Cerebellar cortex (tissue), 1 donor: ENCODE measurements at regions not wholly inside any gene's neighbourhood (a gene's known extent, or its start where the extent isn't known, plus 50 kb on each side); places are given as distances from the start of the nearest gene placed in this dataset.
"Not testable (repeated sequence)": the region's sequence is repeated elsewhere in the genome, so short reads cannot be mapped to it uniquely, and the experiment has no call there.

ENCODE experiments used
- DNase-seq: peaks from one replicate; pipeline ENCODE4 v3.0.0-alpha.2; 2015; ENCODE audit warnings: low spot score

DNA sequence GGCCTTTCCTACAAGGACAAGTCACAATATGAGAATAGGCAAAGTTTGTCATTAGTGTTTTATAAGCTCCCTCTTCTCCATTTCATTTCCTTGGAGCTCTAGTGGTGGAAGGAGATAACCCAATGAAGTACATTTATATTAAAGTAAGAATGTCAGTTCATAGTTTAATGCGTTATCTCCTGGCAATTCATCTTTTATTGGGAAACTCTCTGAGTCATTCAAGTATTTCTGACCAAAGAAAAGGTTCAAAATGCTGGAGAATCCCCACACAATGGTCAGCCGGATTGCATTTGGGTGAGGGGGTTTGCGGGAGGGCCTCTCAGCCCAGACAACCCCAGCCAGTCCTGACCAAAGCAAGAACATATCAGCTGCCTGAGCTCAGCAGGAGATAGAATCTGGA lies 321.5 kb upstream of the NRP1 start:
- no peak for DNase-seq

GRCh38 chr10:33655165-33655815 lies 320.8 kb upstream of the NRP1 start:
- DNase-seq: no peak

GRCh38 chr10:33653584-33654367 lies 319.3 kb upstream of the NRP1 start:
- no peak for DNase-seq

GRCh38 chr10:33652870-33653269 lies 318.4 kb upstream of the NRP1 start:
- DNase-seq: no peak

DNA sequence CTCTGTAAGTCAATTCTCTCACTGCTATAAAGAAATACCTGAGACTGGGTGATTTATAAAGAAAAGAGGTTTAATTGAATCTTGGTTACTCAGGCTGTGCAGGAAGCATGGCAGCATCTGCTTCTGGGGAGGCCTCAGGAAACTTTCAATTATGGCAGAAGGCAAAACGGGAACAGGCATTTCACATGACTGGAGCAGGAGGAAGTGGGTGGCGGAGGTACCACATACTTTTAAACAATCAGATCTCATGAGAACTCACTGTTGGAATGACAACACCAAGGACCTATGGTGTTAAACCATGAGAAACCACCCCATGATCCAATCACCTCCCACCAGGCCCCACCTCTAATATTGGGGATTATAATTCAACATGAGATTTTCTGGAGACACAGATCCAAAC lies 315.7 kb upstream of the NRP1 start:
- not testable (repeated sequence) for DNase-seq

DNA sequence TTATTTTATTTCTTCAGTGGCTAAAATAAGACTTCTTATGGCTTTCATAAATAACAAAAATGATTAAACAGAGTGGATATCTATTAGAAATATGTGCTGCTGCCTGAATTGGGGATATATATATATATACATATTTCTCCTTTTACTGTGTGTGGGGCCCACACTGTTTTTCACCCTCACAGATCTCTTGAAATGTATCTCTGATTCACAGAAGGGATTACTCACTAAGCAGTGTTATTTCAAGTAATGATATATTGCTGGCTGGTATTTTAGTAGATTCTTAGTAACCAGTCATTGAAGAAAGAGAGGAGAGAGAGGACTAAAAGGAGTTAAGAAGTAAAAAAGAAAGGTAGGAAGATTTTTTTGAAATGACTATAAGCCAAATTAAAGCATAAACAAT lies 308.6 kb upstream of the NRP1 start:
- DNase-seq: no peak

DNA sequence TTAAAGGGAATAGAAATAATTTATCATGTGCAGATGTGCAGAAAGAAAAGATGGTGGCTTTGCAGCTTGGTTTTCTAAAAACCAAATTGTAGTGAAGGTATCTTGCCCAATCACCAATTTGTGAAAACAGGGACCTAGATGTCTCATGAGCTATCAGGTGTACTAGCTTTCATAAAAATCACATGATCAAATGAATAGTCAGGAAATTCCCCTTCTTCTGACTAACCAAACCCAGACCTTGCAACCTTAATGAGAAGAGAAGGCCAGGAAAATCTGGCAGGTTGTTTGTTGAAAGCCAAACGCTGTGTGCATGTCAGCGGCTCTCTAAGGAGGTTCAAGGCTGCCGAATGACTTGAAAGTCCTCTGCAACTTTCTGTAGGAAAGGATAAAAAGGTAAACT lies 304.4 kb upstream of the NRP1 start:
- DNase-seq: no peak

- DNase-seq: no peak
These were observed 303.9 kb upstream of the NRP1 start for GRCh38 chr10:33638374-33638773.

GRCh38 chr10:33635967-33636515 lies 301.6 kb upstream of the NRP1 start:
- no peak for DNase-seq

- DNase-seq: no peak
These were observed 298.0 kb upstream of the NRP1 start for GRCh38 chr10:33632432-33632831.

- no peak for DNase-seq
These were observed 297.5 kb upstream of the NRP1 start for GRCh38 chr10:33631991-33632390.

DNA sequence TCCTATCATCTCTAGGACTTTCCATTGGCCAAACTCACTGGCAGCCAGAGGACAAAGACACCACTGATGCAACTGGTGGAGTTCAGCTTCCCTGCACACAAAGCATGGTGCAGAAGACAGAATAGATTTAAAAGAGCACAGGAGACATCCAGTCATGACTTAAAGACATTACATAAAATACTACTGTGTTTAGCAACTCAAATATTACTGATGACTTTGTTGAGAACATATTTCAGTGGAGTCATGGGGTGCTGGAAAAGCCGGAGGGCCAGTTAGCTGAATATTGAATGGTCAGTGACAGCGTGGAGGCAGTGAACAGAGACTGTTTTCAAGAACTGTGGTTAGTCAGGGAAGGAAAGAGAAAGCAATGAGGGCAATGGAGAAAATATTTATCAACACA lies 296.3 kb upstream of the NRP1 start:
- DNase-seq: no peak

DNA sequence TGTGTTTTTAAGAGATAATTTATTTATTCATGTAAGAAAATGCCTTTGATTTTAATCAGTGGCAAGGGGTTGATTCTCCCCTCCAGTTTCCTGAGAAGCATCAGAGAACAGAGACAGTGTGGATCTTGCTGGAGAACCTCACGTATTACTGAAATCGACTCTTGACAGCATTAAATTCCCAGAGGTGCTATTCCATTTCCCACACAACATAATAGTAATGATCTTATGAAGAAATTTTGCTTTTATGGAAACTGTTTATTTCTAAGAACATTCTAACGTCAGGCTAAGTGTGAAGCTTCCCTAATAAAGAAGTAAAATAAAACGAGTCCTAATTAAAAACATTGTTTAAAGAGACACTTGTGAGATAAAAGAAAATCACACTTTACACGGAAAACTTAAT lies 293.1 kb upstream of the NRP1 start:
- DNase-seq: no peak

DNA sequence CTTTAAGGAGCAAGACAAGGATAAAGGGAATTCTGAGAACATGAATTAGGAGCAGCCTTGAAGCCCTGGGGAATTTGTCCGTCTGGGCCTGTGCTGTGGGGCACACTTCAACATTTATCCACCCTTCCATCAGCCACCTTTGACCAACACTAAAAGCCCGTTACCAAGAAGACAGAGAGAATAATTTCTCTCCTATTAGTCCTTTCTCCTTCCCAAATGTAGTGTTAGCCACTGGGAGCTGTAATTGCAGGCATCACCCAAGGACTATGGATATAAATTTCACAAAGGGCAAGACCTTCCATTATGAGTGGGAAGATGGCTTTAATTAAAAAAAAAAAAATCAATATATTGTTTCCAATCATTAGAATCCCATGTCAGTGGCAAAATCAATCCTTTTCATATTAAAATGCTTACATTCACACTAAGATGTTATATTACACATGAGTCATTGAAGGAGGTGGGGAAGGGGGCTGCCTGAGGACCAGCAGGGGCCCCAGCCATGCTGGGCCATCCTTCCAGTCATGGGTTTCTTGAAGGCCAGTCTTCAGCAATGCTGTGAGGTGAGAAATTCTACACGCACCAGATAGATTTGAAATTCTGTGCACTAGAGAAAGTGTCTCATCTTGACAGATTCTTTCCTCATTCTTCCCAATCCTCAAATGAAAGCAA lies 292.5 kb upstream of the NRP1 start:
- DNase-seq: no peak

DNA sequence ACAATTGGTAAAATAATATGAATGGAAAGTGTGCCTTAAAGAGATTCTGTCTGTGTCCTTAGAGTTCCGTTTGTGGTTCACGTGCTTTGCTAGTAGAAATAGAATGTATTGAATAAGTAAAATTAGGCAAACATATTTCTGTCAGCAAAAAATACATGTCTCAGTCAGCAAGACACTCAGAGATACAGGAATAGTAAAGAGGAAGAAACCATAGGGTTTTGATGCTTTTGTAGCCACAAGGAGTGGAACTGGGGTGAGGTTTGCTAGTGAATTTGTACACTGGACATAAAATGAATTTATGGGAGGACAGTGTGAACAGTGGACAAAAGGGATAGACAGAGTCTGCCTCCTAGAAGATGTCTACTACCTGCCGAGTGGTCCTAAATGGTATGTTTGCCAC lies 289.2 kb upstream of the NRP1 start:
- no peak for DNase-seq

- no peak for DNase-seq
These were observed 286.6 kb upstream of the NRP1 start for GRCh38 chr10:33621101-33621500.

GRCh38 chr10:33618196-33618595 lies 283.7 kb upstream of the NRP1 start:
- DNase-seq: no peak

DNA sequence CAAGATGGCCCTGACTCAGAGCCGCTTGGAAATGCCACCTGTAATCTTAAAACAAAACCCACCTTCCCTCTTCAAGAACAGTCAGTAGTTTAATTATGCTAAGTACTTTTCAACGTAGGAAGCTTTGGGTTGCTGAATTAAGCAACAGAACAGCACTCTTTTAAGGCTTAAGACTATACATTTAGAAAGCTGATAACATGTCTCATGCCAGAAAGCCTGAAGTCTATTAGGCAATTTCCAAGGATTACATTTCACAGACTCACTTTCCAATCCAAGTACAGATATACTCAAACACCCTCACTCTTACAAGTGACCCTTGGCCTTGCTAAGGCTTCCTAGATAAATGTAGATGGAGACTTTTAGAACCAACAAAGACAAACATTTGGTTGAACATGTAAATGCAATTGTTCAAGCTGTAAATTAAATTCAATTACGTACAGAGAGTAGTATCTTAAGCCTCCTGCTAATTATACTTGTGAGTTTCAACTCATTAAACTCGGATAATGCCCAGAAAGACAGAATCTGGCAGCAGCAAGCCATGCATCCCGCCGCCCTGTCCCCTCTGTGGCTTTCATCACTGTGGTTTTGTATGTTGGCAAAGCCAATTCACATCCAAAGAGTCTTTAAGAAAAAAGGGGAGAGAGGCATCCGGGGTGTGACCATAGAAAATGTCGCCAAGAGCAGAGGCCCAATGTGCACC lies 283.1 kb upstream of the NRP1 start:
- DNase-seq: no peak

- no peak for DNase-seq
These were observed 282.5 kb upstream of the NRP1 start for GRCh38 chr10:33616956-33617355.

GRCh38 chr10:33612551-33612950 lies 278.1 kb upstream of the NRP1 start:
- DNase-seq: no peak

DNA sequence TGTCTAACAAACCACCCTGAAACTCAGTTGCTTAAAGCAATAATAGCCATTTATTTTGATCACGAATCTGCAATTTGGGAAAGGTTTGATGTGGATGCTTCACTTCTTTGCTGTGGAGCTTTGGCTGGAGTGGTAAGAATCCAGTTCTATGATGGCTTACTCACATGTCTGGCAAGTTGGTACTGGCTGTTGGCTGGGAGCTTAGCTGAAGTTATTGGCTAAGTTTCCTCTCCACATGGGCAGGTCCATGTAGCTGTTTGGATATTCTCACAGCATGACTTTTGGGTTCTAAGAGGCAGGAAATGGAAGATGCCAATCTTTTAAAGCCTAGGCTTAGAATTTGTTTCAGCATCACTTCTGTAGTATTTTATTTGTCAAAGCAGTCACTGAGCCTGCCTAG lies 277.6 kb upstream of the NRP1 start:
- no peak for DNase-seq

DNA sequence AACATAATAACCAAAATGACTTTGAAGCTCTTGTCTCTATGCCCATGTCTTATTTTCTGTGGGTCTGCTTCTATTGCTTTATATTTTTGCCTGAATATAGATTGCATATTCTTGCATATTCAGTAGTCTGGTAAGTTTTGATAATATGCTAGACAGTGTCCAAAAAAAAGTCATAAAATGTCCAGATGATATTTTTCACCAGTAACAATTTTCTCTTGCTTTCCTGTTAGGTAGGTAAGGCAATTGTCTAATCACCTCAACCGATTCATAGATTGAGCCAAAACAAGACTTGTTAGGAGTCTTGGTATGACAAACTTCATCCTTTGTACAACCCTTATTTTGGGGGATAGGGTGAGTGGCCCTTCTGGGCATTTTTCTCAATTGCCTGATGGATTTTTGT lies 277.0 kb upstream of the NRP1 start:
- DNase-seq: no peak
